H4 (cell line): ENCODE measurements at regions not wholly inside any gene's neighbourhood (a gene's known extent, or its start where the extent isn't known, plus 50 kb on each side); places are given as distances from the start of the nearest gene placed in this dataset.

ENCODE experiments used
- DNase-seq: peaks from one replicate; pipeline ENCODE4 v3.0.0-alpha.2; 2015; ENCODE audit warnings: low spot score

DNA sequence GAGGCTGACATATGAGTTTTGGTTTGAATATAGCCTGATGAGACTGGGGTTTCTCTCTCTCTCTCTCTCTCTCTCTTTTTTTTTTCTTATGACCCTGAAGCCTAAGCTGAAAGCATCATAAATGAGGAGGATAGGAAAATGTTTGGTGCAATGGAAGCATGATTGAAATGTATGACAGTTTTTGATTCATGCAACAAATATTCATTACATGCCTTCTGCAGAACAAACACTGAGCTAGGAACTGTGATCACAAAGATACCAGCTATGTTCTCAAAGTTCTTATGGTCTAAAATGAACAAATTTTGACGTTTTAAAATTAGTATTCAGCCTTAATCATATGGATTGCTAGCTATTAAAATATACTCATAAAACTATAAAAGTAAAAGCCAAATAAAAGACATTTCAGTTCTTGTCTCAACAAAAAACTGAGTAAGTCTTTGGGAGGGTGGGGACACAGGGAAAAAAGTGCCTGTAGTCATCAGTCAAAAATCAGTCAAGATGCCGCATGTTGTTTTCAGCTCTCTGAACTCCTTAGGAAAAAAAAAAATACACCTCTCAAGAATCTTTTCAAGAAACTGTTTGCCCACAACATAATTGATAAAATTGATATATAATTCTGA, 57.2 kb downstream of the NKX6-1 start:
- DNase-seq, result no peak

DNA sequence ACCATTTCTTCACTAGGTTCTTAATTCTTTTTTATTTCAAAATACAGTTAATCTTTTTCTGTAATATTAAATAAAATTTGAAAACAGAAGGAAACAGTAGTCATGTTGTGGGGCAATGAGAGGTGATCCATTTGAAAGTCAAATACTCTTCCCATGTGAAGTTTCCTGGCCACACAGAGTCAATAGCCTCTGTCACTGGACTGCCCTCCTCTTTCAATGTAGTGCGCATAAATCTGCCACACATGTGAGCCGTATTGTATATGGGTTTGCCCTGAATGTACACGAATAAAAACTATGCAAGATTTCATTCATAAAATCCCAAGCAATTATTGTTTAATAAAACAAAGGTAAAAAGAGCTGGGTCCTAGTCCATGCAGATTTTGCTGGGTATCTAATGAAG, 59.1 kb downstream of the NKX6-1 start:
- no peak for DNase-seq

DNA sequence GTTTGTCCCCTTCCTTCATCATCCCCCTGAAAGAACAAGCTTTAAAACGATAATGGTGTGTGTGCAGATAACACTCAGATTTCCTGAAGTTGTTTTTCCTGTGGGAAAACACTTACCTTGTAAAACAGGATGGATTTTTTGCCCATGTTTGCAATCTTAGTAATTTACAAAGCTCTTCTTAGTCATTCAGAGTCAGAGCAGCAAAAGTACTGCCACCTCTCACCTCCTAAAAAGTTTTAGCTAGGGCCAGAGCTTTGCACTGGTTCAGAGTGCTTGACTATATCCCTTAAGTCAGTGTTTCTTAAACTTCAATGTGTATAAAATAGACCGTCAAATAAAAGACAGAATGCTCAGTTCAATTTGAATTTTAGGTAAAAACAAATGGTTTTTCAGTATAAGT, 62.3 kb downstream of the NKX6-1 start:
- DNase-seq, result no peak

DNA sequence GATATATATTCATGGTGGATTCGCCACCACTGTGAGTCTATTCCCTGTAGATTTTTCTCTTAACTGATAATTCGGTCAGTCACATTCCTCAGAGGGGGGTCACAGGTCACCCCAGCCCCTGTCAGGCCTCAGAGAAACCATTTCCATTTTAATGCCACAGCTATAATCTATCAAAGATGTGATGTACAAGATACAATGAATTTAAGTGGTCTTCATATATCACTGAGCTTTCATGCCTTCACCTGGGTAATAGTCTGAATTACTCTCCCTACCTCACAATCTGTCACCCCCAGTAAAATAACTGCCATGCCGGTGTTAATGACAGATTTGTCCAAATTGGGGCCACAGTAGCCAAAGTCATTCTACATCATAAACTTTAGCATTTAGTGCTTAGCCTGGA, 64.7 kb downstream of the NKX6-1 start:
- no peak for DNase-seq

DNA sequence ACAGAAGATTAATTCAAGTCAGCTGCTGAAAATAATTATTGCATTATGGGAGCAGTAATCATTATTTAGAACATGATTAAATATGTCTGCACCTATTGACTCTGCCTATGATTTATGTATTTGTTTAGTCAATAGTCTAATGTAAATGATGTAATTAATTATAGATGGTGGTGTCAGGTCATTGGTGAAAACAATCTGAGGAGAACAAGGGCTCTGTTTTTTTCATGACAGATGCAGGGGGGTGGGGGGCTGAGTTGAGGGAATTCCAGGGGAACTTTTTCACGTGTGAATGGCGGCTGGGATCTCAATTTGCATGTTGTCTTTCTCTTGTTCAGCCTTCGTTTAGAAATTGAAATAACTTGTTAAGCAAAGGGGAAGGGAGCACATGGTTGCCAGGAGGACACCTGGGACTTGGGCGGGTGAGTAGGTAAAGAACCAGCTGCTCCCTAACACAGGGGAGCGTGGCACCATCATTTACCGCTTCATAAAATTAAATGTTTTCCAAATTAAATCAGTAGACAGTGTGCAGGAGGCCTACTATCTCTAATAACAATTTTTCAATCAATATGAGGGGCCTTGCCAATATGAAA, 65.4 kb downstream of the NKX6-1 start:
- no peak for DNase-seq

DNA sequence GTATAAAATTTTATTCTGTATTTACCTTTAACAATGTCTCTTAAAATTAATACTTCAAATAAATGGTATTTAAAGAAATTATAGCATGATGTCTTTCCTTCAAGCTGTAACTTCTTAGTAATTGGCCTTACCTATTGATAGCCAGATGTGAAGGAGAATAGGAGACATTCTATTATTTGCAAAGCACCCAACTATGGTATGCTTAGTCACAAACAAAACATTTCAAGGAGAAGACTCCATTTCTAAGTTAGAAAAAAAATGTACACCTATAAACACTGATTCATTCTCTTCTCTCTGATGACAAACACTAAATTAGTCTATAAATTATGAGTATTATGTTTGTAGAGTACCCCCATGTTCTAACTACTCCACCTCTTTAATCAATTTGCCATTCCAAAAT, 66.4 kb downstream of the NKX6-1 start:
- DNase-seq, result no peak

DNA sequence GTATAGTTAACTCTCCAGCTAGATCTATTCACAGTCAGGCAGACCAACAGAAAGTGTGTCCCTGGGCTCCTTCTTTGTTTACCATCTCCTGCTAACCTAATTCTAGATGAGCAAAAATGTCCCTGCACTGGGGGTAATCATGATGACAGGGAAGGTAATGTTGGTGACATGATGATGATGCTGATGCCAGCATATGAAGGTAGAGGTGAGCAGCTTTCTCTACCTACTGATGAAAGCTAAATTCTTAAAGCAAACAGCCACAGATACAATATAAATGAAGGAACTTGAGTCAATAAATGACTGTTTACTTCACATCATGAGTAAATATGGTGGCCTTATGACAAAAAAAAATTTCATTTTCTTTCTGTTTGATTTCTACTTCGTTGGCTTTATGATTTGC, 78.5 kb downstream of the NKX6-1 start:
- DNase-seq, result no peak

DNA sequence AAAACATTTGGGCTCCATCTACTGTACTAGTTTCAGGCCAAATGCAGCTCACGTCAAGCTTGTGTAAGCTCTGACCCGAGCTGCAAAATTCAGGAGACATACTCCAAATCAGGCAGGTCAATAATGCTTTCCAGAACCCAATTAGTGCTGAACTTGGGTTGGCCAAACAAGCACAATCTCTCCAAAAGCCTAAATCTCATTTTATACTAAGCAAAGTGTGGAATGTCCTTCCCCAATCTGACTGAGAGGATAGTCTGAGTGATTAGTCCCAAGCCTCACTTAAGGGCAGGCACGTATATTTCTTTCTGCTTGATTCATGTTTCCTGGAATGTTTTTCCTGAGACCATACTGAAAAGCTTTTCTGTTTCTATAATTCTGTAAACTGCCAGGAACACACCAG, 79.9 kb downstream of the NKX6-1 start:
- no peak for DNase-seq

DNA sequence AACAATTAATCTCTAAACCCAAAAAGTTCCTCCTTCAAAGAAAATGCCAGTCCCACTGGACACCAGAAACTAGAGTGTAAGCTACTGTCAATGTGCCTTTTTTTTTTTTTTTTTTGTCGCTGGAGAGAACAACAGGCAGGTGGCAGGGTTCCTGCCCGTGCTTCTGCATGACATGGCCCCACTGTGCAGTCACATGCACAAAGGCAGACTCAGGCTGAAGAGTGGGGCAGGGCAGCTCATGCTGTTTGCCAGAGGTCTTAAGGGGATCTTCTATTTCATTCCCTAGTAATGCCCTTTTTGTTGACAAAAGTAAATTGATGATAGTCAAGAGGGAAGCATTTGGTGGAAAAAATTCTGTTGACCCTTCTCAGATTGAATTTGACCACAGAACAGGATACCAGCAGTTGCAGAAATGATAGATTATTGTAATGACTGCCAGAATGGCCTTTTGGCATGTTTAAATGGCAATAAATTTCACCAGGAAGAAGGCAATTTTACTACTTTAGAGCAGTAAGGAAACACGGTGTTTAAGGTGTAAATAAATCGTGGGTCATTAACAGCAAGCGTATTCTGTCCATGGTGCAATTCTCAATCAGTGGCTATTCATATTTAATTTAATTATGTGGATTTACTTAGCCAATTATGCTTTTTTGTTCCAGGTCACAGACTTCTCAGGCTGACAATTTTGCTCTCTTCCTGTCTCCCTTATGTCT, 80.9 kb downstream of the NKX6-1 start:
- no peak for DNase-seq

DNA sequence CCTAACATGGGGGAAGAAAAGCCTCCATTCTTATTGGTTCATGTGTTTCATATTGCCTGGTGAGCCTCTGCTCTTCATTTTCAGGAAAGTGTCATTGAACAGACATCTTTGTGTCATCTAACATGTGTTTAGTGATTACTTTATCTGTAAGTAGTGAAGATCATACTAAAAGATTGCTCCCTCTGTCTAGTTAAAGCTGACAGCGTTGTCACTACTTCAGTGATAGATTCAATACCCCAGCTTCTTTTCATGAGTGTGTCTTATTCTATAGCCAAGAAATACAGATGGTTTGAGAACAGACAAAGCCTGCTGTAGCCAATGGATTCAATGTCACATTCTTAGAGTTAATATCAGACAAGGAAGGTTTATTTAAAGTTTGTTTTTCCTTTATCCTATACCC, 85.1 kb downstream of the NKX6-1 start:
- no peak for DNase-seq

DNA sequence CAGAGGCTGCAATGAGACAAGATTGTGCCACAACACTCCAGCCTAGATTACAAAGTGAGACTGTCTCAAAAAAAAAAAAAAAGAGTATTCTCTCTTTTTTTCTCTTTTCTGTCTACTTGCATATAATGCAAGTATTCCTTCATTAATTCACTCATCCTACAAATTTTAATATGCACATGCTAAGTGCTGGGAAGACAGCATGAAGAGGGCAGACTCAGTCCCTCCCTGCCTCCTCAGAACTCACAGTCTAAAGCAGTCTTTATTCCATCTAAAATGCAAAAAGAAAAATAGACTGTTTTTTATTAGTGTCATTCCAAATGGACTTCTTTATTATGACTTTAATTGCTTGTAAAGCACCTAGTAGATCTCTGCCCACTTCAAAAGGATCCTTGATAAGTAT, 85.6 kb downstream of the NKX6-1 start:
- DNase-seq, result no peak

DNA sequence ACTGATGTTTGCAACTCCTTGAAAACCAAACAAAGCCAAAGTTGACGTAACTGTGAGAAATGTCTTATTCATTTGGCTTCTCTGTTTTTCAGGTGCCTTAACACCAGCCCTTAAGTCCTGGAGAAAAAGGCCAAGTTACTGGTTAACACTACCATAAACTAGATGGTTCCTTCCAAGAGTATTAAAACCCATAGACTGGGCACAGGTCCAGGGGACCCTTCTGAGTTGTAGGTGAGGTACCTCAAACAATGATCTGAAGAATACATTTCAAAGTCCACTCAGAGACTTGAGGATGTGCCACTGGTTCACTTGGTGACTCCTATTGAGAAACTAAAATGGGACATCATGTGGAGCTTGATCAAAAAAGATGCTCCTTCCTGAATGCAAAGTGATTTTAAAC, 87.0 kb downstream of the NKX6-1 start:
- no peak for DNase-seq

DNA sequence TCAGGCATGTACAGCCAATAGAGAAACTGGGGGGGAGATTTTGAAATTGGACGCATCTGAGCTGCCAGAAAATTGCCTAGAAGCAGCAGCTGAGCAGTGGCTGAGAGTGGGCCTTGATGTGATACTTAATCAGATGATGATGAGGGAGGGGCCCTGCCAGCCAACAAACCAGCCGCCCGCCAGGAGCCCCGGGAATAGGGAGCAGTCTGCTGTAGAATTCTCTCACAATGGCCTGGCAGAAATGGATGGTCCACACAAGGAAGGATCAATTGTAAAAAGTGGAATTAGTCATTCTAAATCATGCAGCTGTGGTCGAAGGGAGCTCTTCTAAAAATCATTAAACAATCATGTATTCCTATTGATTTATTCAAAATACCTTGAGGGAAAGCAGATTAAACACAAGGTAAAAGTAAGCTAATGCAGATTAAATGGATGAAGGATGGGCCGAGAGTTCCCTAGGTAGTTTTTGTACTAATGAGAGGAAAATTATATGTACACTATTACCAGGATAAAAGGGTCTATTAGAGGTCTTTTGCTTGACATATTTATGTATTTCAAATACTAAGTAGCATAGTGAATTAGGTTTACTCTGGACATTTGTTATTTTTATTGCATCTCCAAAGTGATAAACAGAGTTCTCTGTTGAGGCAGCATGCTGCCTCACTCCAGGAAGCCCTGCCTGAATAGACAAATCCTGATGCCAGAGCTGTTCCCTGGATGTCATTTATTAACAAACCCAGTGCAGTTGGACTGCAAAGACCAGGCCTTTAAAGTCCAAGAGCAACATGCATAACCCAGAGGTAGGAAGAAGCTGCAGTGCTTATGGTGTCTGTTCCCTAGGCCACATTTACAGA, 91.3 kb downstream of the NKX6-1 start:
- DNase-seq, result no peak

DNA sequence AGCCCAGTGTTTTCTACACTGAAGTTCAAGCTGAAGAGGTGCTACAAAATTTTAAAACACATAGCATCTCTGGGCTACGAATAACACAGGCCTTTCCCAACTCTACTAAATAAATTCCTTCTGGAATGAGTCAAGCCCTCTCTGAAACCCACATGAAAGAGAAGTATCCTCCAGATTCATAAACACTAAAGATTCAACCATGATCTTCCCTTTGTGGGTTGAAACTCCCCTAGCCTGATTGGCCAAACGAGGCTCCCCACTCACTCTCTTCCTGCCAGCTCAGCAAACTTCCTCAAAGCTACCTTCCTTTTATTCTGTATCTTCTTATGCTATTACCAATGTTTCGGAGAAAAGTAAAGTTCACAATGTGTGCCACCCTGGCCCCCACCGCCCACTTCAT, 95.4 kb downstream of the NKX6-1 start:
- DNase-seq, result peak; percentile 66

DNA sequence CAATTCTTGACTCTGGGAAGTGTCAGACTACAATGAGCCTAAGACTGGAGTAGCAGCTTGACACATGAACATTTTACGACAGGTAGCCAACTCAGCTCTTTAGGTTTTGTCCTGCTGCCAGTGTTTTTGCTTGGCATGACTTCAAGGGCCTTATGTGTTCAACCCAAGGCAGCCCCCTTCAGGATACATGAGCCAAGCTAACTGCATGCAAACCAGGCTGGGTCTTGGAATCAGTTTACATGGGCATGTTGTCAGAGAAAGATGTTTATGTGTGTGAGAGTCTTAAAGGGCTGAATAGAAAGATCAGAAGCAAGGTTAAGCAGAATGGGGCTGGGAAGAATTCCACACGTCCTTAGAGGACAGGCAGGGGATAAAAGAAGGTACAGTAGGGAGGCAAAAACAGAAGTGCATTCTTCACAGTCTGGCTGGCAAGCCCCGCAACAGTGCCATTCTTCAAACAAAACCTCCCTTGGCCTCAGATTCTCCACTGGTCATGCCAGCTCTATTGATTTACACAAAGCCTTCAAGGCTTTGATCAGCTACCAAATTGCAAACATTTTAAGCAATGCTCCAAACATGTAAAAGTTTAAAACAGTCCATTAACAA, 97.3 kb downstream of the NKX6-1 start:
- DNase-seq, result peak; percentile 15

DNA sequence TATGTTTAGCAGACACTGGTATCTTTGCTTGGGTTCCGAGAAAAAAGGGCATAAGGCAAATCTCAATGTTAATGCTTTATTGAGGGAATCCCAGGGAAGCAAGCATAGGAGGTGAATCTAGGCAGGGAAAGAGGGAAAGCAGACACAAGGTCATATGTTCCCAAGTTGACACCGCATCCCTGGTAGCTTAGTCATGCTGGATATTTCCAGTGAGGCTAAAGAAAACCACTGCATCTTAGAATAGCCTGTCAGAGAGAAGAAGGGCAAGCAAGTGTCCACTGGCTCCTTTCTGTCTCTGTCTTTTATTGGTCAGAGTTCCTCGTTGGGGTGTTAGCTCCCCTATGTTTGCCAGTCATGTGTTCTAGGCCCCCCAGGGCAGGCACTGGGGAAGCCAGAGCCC, 104.7 kb downstream of the NKX6-1 start:
- DNase-seq, result no peak

DNA sequence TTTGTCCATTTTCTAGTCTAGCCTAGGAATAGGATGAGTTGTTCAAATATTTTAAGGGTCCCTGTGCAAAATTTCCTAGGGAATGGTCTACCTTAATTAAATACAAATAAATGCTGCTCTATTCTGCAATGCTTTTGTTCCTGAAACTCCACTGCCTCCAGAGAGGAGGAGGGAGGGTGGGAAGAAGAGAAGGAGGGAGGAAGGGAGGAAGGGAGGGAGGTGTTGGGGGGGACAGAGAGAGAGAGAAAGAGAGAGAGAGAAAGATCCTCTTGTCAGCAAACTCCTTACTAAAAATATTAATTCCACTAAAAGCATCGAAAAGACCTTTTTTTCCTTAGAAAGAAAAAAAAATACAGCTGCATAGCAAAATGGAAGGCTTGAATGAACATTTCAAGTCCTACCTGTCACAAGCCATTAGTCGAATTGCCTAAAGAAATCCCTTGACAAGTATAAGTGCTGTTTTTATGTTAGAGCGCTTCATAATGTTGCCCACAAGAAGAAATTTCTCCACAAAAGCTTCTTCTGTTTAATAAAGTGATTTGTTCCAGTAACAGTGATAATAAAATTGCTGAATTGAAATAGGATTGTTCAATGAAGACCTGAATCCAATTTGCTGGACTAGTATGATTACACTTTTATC, 106.0 kb downstream of the NKX6-1 start:
- no peak for DNase-seq

DNA sequence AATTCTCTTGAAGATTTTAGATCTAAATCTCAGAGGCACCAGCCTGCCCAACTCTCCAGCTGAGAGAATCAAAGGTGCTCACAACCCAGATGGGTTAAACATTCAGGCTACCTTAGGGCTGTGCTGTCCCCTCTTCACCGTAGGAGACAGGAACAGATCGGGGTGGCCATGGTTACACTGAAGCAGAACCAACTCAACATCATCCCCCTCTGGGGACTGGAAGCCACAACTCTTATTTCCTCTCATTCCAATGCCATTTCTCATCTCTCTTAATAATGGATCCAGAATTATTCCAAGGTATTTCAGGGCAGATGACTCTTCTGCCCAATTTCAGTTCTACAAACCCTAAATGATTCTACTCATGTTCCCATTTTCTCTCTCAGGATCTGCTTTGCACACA, 109.7 kb downstream of the NKX6-1 start:
- DNase-seq, result no peak

DNA sequence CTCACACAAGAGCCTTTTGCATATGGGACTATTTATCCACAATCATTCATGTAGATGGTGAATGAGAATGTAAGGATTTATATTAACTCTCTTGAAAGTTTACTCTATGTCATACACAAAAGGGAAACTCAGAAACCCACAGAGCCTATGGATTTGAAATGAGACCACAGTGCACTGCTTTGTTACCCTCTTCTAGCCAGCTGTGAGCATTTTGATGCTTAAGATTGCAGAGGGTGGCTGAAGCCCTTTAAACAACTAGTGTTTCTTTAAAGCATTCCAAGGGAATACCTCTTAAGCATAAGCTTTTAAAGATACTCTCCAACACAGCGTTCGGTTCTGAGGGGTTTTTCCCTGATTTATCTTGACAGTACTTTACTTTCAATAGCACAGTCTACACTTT, 113.9 kb downstream of the NKX6-1 start:
- DNase-seq, result no peak

DNA sequence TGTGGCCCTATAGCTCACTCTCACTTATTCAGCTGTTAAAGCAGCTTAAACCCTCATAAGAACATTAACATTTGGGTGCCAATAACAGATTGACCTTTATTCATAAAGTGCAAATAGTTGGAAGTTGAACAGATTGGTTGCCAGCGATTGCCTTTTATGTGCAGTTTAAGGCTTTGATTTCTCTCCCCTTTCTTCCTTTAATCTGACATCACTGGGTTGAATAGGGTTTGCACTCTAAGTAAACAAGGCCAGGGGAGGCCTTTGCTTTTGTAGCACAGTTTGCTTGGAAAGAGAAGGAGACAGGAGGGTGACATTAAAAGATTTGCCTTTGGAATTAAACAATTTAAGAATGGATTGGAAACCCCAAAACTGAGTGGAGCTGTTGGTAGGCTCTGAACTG, 114.3 kb downstream of the NKX6-1 start:
- DNase-seq, result no peak

DNA sequence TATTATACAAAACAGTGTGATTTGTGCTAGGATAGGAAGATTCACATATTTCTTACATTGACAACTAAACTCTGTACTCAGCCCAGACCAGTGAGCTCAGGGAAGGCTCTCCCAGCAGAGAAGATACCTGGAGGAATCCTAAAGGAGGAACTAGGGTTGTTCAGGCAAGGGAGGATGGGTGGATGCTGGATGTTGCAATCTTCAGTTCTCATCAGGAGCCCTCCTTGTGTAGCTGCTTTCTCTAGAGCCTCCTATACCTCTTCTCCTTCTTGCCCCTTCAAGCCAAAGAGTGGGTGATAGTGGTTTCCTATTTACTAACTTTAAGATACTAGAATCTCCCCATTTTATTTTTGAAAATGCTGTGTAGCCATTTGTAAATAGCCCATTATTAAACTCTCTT, 117.3 kb downstream of the NKX6-1 start:
- no peak for DNase-seq
